Osteoblast (primary cell): ENCODE measurements at regions not wholly inside any gene's neighbourhood (a gene's known extent, or its start where the extent isn't known, plus 50 kb on each side); places are given as distances from the start of the nearest gene placed in this dataset.

Source experiments
- DNase-seq: peaks from one replicate; pipeline ENCODE4 v3.0.0; 2011; ENCODE audit warnings: low spot score, mixed read lengths; ENCODE audit not compliant: insufficient read length; ENCODE audit errors: missing footprints
- H2AFZ ChIP-seq: 2 replicates; pipeline ENCODE4 v1.6.0; 2011; ENCODE audit warnings: mild to moderate bottlenecking, low read length
- H3K27ac ChIP-seq: 2 replicates; pipeline ENCODE4 v1.5.1; 2011; ENCODE audit warnings: mild to moderate bottlenecking, low read depth, low read length, moderate library complexity
- H3K27me3 ChIP-seq: 2 replicates; pipeline ENCODE4 v1.6.0; 2012; ENCODE audit warnings: mild to moderate bottlenecking, control low read depth, inconsistent platforms, low read length, moderate library complexity; ENCODE audit not compliant: insufficient read depth
- H3K36me3 ChIP-seq: 2 replicates; pipeline ENCODE4 v1.5.1; 2011; ENCODE audit warnings: mild to moderate bottlenecking, low read length, control low read depth, moderate library complexity; ENCODE audit not compliant: insufficient read depth
- H3K4me1 ChIP-seq: 2 replicates; pipeline ENCODE4 v1.5.1; 2011; ENCODE audit warnings: mild to moderate bottlenecking, low read length, control low read depth, moderate library complexity; ENCODE audit not compliant: insufficient read depth
- H3K4me2 ChIP-seq: 2 replicates; pipeline ENCODE4 v1.6.0; 2011; ENCODE audit warnings: mild to moderate bottlenecking, low read length; ENCODE audit not compliant: insufficient read depth
- H3K4me3 ChIP-seq: fragments of 200-600 bp; sonication (generic); 3 replicates; pipeline ENCODE4 v1.5.1; 2012; ENCODE audit warnings: mild to moderate bottlenecking, low read length, inconsistent platforms; ENCODE audit not compliant: insufficient read depth
- H3K79me2 ChIP-seq: 2 replicates; pipeline ENCODE4 v1.6.0; 2012; ENCODE audit warnings: mild to moderate bottlenecking, low read length, control low read depth, inconsistent platforms; ENCODE audit not compliant: insufficient read depth
- H3K9me3 ChIP-seq: 2 replicates; pipeline ENCODE4 v1.5.1; 2011; ENCODE audit warnings: low read depth, low read length, control low read depth
- H4K20me1 ChIP-seq: 2 replicates; pipeline ENCODE4 v1.6.0; 2012; ENCODE audit warnings: mild to moderate bottlenecking, low read length, control low read depth; ENCODE audit not compliant: insufficient read depth
- TF ChIP-seq, protein P1 (sequence below): IDR thresholded peaks from 2 replicates; pipeline ENCODE4 v1.5.1; 2011; ENCODE audit warnings: mild to moderate bottlenecking, low read depth, low read length, moderate library complexity; ENCODE audit errors: extremely low read depth

DNA sequence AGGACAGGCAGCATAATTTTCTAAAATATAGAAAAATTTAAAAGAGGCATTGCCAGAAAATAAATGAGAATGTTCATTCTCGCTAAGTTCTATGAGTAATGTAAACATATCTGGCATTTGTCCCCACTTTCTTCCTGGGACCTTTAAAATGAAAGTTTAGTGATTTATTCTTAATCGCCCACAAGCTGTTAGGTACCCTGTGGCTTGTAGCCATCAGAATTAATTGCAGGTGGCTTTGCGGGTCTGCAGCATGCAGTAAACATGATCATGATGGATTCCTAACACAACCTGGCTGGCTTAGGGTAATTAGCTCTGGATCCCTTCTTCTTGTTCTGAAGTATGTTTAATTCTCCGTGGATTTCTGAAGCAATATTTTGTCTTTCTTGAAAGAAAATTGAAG, 103.5 kb upstream of the FRMD6 start:
- Histone ChIP-seq H4K20me1 (no peaks in the 10 kb centered on the region), H3K79me2 (no peaks in the 10 kb centered on the region), H3K27me3 (no peaks in the 10 kb centered on the region), H3K4me3 (no peak overlapping the region), H3K36me3 (no peaks in the 10 kb centered on the region), H3K4me2 (peak overlapping the region; percentile 47), H3K4me1 (peaks cover 41% of the 10 kb centered on the region), H2AFZ (no peak overlapping the region), H3K27ac (peak overlapping the region; percentile 96), H3K9me3 (no peaks in the 10 kb centered on the region)
- no peak for DNase-seq
- TF ChIP-seq, protein P1, sequence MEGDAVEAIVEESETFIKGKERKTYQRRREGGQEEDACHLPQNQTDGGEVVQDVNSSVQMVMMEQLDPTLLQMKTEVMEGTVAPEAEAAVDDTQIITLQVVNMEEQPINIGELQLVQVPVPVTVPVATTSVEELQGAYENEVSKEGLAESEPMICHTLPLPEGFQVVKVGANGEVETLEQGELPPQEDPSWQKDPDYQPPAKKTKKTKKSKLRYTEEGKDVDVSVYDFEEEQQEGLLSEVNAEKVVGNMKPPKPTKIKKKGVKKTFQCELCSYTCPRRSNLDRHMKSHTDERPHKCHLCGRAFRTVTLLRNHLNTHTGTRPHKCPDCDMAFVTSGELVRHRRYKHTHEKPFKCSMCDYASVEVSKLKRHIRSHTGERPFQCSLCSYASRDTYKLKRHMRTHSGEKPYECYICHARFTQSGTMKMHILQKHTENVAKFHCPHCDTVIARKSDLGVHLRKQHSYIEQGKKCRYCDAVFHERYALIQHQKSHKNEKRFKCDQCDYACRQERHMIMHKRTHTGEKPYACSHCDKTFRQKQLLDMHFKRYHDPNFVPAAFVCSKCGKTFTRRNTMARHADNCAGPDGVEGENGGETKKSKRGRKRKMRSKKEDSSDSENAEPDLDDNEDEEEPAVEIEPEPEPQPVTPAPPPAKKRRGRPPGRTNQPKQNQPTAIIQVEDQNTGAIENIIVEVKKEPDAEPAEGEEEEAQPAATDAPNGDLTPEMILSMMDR: no peak

DNA sequence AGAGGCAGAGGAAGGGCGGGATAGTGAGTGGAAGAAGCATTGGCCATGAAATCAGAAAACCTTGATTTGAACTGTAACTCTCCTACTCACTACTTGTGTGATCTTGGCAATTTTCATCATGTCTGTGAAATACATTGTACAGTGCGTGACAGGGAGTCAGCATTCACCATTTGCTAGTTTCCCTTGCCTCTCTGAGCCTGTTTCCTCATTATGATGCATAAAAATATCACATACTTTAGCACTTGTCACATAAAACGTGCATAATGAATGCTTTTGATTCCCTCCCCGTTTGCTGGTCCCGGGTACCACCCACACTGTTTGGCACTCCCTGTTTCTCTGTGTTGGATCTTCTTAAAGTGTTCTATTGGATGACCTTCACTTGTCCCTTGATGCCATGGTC, 101.1 kb upstream of the FRMD6 start:
- no peak for DNase-seq
- H3K79me2 ChIP-seq: peaks cover 2% of the 10 kb centered on the region
- peaks cover 53% of the 10 kb centered on the region for H3K4me1 ChIP-seq
- H3K27ac ChIP-seq: no peak overlapping the region
- H4K20me1 ChIP-seq: no peaks in the 10 kb centered on the region
- no peaks in the 10 kb centered on the region for H3K27me3 ChIP-seq
- H2AFZ ChIP-seq: peak overlapping the region; percentile 44
- H3K9me3 ChIP-seq: no peaks in the 10 kb centered on the region
- H3K4me2 ChIP-seq: no peak overlapping the region
- TF ChIP-seq, protein P1: no peak
- no peaks in the 10 kb centered on the region for H3K36me3 ChIP-seq
- no peak overlapping the region for H3K4me3 ChIP-seq

DNA sequence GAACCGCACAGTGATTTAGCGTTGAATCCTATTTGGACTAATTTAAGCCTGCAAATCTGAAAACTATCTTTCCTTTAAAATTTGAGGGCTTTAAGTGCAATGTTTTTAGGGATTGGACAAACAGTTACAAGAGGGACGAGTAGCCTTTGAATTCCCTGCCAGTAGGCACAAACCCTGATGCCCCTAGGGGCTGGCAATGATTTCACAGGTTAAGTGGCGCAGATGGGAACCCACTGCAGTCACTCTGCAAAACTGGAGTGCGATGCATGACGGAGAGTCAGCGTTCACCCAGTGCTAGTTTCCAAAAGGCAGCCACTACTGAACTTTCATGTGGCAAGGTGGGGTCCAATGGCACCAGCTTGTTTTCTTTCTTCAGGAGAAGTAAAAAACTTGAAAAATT, 99.4 kb upstream of the FRMD6 start:
- Histone ChIP-seq H3K4me1 (peaks cover 39% of the 10 kb centered on the region), H3K79me2 (peaks cover 7% of the 10 kb centered on the region), H3K4me2 (no peak overlapping the region), H2AFZ (no peak overlapping the region), H3K27me3 (no peaks in the 10 kb centered on the region), H3K27ac (peak overlapping the region; percentile 96), H3K9me3 (no peaks in the 10 kb centered on the region), H3K36me3 (no peaks in the 10 kb centered on the region), H4K20me1 (no peaks in the 10 kb centered on the region), H3K4me3 (no peak overlapping the region)
- DNase-seq: no peak
- TF ChIP-seq, protein P1: no peak

DNA sequence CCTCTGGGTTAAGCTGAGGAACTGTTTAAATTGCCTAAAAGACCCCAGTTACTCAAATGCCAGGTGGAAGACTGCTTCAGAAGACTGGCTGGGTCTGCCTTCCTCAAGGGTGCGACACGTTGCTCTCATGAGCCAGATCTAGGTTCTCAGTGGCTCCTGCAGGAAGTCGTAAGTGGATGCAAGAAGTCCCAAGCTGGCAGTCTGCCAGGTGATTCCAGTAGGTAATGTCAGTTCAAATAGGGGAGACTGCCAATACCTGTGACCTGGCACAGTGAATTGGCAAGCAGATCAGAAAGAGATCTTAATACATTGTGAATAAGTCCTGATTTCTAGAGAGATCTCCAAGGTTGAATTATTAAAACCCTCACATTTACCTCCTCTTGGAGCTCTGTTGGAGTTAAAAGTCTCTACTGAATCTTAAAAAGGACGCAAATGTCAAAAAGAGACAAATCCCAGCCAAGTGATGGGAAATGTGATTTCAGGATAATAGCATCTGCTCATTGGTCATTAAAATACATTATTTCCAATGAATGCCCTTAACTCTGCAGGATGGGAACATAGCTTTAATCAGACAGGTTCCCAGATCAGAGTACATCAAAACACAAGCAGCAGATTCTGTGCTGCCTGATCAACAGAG, 98.8 kb upstream of the FRMD6 start:
- Histone ChIP-seq H3K36me3 (no peaks in the 10 kb centered on the region), H4K20me1 (no peaks in the 10 kb centered on the region), H2AFZ (no peak overlapping the region), H3K27me3 (no peaks in the 10 kb centered on the region), H3K4me2 (no peak overlapping the region), H3K9me3 (no peaks in the 10 kb centered on the region), H3K27ac (peak overlapping the region; percentile 96), H3K4me1 (peaks cover 34% of the 10 kb centered on the region), H3K79me2 (peaks cover 7% of the 10 kb centered on the region), H3K4me3 (no peak overlapping the region)
- TF ChIP-seq, protein P1: no peak
- no peak for DNase-seq
